HuH-7.5 (cell line): ENCODE measurements at regions not wholly inside any gene's neighbourhood (a gene's known extent, or its start where the extent isn't known, plus 50 kb on each side); places are given as distances from the start of the nearest gene placed in this dataset.

Experiments used
- DNase-seq: peaks from one replicate; pipeline ENCODE4 v3.0.0; 2011; ENCODE audit warnings: low spot score

DNA sequence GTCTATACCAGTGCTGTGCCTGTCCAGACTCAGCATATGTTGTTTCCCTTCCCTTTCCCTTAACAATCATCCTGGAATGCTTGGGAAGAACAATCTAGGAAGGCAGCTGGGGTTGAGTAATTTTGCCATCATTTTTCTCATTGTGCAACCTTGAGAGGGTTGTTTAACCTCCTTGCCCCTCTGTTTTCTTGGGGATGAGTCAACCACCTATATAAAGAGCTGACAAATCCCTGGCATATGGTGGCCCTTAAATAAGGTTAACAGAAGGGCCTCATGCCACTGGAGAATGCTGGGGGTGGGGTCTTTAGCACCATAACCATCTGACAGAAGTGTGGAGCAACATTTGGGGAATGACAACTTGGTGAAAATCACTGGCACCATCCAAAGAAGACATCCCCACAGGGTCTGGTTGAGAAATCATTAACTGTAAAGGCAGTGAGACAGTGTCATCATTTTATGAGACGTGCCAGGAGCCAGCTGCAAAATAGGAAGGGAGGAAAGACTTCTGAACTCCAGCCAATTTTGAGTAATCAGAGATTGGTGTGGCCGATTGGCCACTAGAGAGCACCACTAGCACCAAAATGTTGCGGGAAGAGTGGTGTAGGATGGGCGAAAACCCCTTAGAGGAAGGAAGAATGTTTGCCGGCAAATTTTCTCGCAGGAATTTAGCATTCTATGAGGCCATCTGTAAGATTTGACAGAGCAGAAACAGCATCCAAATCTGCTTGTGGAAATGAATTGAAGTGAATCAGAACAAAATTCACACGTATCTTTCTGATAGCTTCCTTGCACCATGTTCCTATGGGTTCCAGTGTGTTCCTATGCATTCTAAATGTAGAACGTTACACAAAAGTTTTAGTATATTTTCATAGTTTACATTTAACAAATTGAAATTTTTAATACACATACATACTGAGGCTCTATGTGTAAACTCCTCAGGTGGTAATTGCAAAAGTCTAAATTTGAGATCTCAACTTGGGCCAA is 113.8 kb downstream of the MSX2 start:
- no peak for DNase-seq

- no peak for DNase-seq
These were observed 109.7 kb downstream of the MSX2 start for GRCh38 chr5:174834081-174834480.

- DNase-seq = no peak
These were observed 108.4 kb downstream of the MSX2 start for GRCh38 chr5:174832811-174833210.

DNA sequence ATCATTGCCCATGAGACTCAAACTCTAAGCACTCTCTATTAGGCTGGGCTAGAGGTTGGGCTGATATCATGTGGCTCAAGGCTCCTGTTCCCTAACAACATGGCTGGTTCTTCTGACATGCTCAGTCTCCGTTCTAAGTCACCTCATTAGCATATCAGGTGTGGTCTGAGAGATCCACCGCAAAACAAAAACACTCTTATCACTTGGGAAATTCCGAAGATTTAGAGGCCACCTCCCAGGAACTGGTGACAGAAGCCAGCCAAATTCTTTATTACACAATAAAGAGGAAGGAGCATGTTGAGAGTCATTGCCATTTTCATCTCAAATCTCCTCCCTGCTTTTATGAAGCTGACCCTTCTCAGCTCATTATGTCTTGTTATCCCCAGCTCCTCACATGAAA is 107.6 kb downstream of the MSX2 start:
- DNase-seq = no peak

GRCh38 chr5:174831031-174831660 is 106.8 kb downstream of the MSX2 start:
- DNase-seq = no peak

DNA sequence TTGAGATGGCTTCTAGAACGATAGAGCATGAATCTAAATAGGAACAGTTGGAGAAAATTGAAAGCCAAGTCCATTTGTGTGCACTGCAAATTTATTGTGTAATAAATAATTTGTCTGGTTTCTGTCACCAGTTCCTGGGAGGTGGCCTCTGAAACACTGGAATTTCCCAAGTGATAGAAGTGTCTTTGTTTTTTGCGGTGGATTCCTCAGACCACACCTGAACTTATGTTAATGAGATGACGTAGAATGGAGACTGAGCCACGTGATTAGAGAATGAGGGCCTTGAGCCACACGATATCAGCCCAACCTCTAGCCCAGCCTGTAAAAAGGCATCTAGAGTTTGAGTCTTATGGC is 105.1 kb downstream of the MSX2 start:
- DNase-seq = no peak

GRCh38 chr5:174828804-174829510 is 104.6 kb downstream of the MSX2 start:
- no peak for DNase-seq

- DNase-seq = no peak
These were observed 103.2 kb downstream of the MSX2 start for GRCh38 chr5:174827558-174827957.

- no peak for DNase-seq
These were observed 101.2 kb downstream of the MSX2 start for GRCh38 chr5:174825587-174825986.

- no peak for DNase-seq
These were observed 94.0 kb downstream of the MSX2 start for GRCh38 chr5:174818430-174818829.

DNA sequence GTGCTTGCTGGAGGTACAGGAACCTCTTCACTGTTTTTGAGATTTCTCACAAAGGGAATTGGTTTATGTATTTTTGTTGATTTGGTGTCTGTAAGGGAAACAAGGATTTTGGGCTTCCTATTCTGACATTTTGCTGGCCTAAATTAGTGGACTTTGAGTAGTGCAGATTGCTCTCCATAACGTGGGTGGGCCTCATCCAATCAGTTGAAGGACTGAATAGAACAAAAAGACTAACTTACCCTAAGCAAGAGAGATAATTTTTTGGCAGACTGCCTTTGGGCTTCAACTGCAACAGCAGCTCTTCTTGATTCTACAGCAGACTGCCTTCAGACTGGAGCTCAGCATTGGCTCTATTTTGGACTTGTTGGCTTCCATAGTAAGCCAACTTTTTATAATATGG is 93.2 kb downstream of the MSX2 start:
- no peak for DNase-seq

- DNase-seq = no peak
These were observed 92.5 kb downstream of the MSX2 start for GRCh38 chr5:174816858-174817257.

- DNase-seq = no peak
These were observed 87.1 kb downstream of the MSX2 start for GRCh38 chr5:174811438-174811837.

DNA sequence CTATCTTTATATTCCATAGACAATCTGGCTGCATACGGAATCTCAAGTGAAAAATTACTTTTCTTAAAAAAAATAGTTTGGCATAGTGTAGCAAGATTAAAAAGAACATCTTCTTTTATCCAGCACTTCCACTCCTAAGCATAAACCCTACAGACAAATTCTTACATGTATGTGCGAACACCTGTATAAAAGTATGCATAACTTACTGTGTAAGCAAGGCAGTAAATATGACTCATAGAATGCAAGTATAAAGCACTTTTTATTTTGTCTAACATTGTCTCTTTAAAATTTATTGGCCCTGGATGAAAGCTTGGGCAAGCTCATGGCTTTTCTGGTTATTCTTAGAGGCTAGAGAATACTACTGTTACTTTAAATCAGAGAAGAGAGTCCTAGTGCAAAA is 86.4 kb downstream of the MSX2 start:
- DNase-seq = no peak

DNA sequence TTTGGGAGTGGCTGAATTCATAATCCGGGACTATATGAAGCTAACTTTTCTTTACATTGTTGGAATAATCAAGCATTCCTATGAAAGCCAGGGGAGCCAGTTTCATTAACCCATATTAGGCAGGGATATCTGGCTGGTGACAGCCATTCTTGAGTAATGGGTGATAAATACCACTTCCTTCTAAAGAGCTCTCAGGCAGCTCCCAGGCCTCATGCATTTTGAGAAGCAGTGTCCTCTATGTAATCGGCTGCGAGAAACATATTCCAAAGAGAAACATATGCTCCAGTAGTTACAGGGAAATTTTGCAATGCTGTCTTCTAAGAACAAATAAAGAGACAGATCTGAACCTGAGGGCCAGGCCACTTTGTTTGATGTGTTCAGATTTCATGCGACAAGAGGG is 83.1 kb downstream of the MSX2 start:
- no peak for DNase-seq

GRCh38 chr5:174806729-174807128 is 82.3 kb downstream of the MSX2 start:
- DNase-seq = no peak

DNA sequence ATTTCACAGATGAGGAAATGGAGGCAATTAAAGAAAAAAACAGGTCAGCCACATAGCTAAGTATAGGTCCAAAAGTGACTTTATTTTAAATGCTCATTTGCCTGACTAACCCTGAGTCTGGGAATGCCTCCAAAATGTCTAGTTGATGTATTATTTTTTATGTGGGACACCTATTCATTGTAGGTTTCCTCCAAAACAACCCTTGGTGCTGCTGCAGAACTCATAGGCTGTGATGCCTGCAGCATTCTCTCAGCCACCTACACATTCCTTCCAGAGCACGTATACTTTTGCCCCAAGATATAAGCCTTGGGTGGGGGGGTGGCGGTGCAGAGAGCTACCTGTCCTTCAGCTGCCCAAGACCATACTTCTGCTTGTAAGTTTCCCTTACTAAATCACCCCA is 77.4 kb downstream of the MSX2 start:
- DNase-seq = no peak

DNA sequence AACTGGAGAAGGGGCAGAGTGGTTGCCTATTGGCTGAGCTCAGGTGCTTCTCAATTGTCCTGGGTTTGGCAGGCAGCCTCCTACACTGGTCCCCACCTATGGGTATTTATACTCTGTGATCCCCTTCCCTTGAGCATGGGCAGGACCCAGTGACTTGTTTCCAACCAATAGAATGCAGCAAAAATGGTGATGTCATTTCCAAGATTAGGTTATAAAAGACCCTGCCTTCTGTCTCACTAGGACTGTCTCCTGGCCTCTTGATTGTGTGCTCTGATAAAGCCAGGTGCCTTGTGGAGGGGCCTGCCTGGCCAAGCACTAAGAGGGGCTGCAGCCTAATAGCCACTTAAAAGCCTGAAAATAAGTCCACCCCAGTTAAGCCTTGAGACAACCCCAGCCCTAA is 76.1 kb downstream of the MSX2 start:
- DNase-seq = no peak

DNA sequence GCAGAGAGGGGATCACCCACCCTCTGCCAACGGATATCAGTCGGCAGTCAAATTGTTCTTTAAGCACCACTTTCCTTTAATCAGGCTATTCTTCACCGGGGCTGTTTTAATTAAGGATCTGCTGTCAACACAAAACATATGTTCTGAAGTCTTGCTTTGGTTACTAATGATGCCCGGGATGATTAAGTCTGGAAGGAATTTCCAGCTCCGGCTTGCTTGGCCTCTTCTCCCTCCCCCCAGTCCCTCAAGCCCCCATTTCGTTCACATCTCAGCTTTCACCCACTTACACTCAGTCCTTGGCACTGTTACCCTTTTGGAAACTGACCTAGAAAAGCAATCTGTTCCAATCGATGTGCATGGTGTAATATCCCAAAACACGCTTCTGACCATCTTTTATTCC is 74.7 kb downstream of the MSX2 start:
- DNase-seq = no peak

GRCh38 chr5:174798551-174798951 is 74.2 kb downstream of the MSX2 start:
- no peak for DNase-seq

DNA sequence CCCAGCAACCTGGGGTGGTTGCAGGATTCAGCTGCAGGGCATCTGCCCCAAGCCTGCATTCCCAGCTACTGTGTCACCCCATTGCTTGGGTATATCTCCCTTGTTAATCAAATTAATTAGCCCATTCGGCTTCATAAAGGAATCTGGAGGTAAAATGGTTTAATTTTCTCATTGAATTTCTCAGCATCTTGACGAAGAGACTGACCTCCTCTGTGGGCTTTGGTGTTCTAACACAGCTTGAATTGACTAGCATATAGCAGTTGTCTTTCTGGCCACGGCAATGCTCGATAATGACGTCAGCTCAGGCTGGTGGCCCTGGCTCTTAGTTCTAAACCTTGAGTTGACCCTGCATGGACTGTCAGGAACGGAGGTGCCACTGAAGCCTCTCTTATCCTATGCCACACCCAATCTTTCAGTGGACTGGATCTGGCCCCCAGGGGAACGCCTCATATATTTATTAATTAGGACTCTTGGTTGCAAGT is 72.4 kb downstream of the MSX2 start:
- no peak for DNase-seq

GRCh38 chr5:174794931-174795672 is 70.7 kb downstream of the MSX2 start:
- DNase-seq = no peak
